ENCODE measurements at regions not wholly inside any gene's neighbourhood (a gene's known extent, or its start where the extent isn't known, plus 50 kb on each side); places are given as distances from the start of the nearest gene placed in this dataset.

GRCh38 chr6:40293060-40293459 lies 294.1 kb downstream of the LRFN2 start:
- 69% methylated on average over 1 of the region's 1 CpG for WGBS

GRCh38 chr6:40290816-40291215 lies 296.3 kb downstream of the LRFN2 start:
- no peak for DNase-seq (ENCODE audit: low spot score)
- Histone ChIP-seq H3K4me1 (ENCODE audit: control insufficient read depth in 4 of 4, insufficient read depth in 4 of 4, low read length in 3 of 4) (no peaks in the 10 kb centered on the region), H3K4me3 (ENCODE audit: low read depth in 1 of 3, low read length in 3 of 3) (no peak overlapping the region), H3K27ac (ENCODE audit: low read depth in 1 of 2, low read length in 2 of 2) (no peak overlapping the region), H3K9ac (ENCODE audit: low read depth in 1 of 2, low read length in 2 of 2) (no peak overlapping the region), H3K27me3 (ENCODE audit: control insufficient read depth in 4 of 4, insufficient read depth in 4 of 4, low read length in 3 of 4) (no peaks in the 10 kb centered on the region), H3K9me3 (ENCODE audit: control insufficient read depth in 4 of 4, low read length in 3 of 4) (no peaks in the 10 kb centered on the region), H3K36me3 (ENCODE audit: control insufficient read depth in 4 of 4, insufficient read depth in 3 of 4, low read depth in 1 of 4, low read length in 3 of 4) (no peaks in the 10 kb centered on the region)
- TF ChIP-seq GABPA (IDR thresholded peaks at IDR 0.05 in 1 of 2, conservative IDR thresholded peaks at IDR 0.05 in 1 of 2) = no peak
- TF ChIP-seq TAF1 (conservative IDR thresholded peaks at IDR 0.05) = no peak
- TF ChIP-seq HNF4G (IDR thresholded peaks at IDR 0.05) = no peak
- no peak for TF ChIP-seq ZBTB33 (IDR thresholded peaks at IDR 0.05)
- TF ChIP-seq ATF3 (IDR thresholded peaks at IDR 0.05) = no peak
- TF ChIP-seq SP1 (IDR thresholded peaks at IDR 0.05) = no peak
- no peak for TF ChIP-seq YY1 (IDR thresholded peaks at IDR 0.05)
- TF ChIP-seq CTCF (IDR thresholded peaks at IDR 0.05; ENCODE audit: low read depth, low read length, missing input control) = no peak
- TF ChIP-seq RXRA (IDR thresholded peaks at IDR 0.05) = no peak
- TF ChIP-seq MAX (IDR thresholded peaks at IDR 0.05) = no peak
- no peak for TF ChIP-seq JUND (IDR thresholded peaks at IDR 0.05)
- no peak for TF ChIP-seq HNF4A (conservative IDR thresholded peaks at IDR 0.05)
- no peak for TF ChIP-seq NR2F2 (IDR thresholded peaks at IDR 0.05)
- TF ChIP-seq FOXA1 (IDR thresholded peaks at IDR 0.05) = no peak
- TF ChIP-seq REST (IDR thresholded peaks at IDR 0.05) = no peak
- TF ChIP-seq FOXA2 (IDR thresholded peaks at IDR 0.05) = no peak
- TF ChIP-seq RAD21 (IDR thresholded peaks at IDR 0.05) = no peak
- TF ChIP-seq EGR1 (IDR thresholded peaks at IDR 0.05; ENCODE audit: low read depth in 2 of 2) = no peak
- WGBS = 31% methylated on average over 2 of the region's 2 CpGs

More at GRCh38 chr6:40293060-40293459, 294.1 kb downstream of the LRFN2 start:
- DNase-seq (ENCODE audit: low spot score) = no peak
- TF ChIP-seq SP1 (IDR thresholded peaks at IDR 0.05) = no peak
- no peak for TF ChIP-seq ZBTB33 (IDR thresholded peaks at IDR 0.05)
- TF ChIP-seq RAD21 (IDR thresholded peaks at IDR 0.05) = no peak
- no peak for TF ChIP-seq NR2F2 (IDR thresholded peaks at IDR 0.05)
- no peaks in the 10 kb centered on the region for H3K27me3 ChIP-seq (ENCODE audit: control insufficient read depth in 4 of 4, insufficient read depth in 4 of 4, low read length in 3 of 4)
- no peaks in the 10 kb centered on the region for H3K36me3 ChIP-seq (ENCODE audit: control insufficient read depth in 4 of 4, insufficient read depth in 3 of 4, low read depth in 1 of 4, low read length in 3 of 4)
- H3K27ac ChIP-seq (ENCODE audit: low read depth in 1 of 2, low read length in 2 of 2) = no peak overlapping the region
- H3K9ac ChIP-seq (ENCODE audit: low read depth in 1 of 2, low read length in 2 of 2) = no peak overlapping the region
- H3K9me3 ChIP-seq (ENCODE audit: control insufficient read depth in 4 of 4, low read length in 3 of 4) = no peaks in the 10 kb centered on the region
- H3K4me3 ChIP-seq (ENCODE audit: low read depth in 1 of 3, low read length in 3 of 3) = no peak overlapping the region
- H3K4me1 ChIP-seq (ENCODE audit: control insufficient read depth in 4 of 4, insufficient read depth in 4 of 4, low read length in 3 of 4) = no peaks in the 10 kb centered on the region
